ENCODE measurements at regions not wholly inside any gene's neighbourhood (a gene's known extent, or its start where the extent isn't known, plus 50 kb on each side); places are given as distances from the start of the nearest gene placed in this dataset.

GRCh38 chr7:12949060-12949931, 261.9 kb downstream of the ARL4A start:
- FAIRE-seq, result no peak

- FAIRE-seq, result no peak
Measured at GRCh38 chr7:12951397-12951801, 264.0 kb downstream of the ARL4A start.

- no peak for FAIRE-seq
Measured at GRCh38 chr7:12954380-12955033, 267.1 kb downstream of the ARL4A start.

- FAIRE-seq, result no peak
Measured at GRCh38 chr7:12957487-12957886, 270.1 kb downstream of the ARL4A start.

GRCh38 chr7:12961910-12962480, 274.6 kb downstream of the ARL4A start:
- FAIRE-seq, result no peak

- no peak for FAIRE-seq
Measured at GRCh38 chr7:12963435-12963834, 276.0 kb downstream of the ARL4A start.

- FAIRE-seq, result no peak
Measured at GRCh38 chr7:12964836-12965235, 277.4 kb downstream of the ARL4A start.

GRCh38 chr7:12965767-12966166, 278.3 kb downstream of the ARL4A start:
- no peak for FAIRE-seq

- FAIRE-seq, result no peak
Measured at GRCh38 chr7:12967322-12967721, 279.9 kb downstream of the ARL4A start.

- FAIRE-seq, result no peak
Measured at GRCh38 chr7:12968836-12969422, 281.5 kb downstream of the ARL4A start.

- FAIRE-seq, result no peak
Measured at GRCh38 chr7:12970626-12971025, 283.2 kb downstream of the ARL4A start.

GRCh38 chr7:12974451-12975166, 287.2 kb downstream of the ARL4A start:
- no peak for FAIRE-seq

GRCh38 chr7:12975412-12975811, 288.0 kb downstream of the ARL4A start:
- no peak for FAIRE-seq

- FAIRE-seq, result no peak
Measured at GRCh38 chr7:12979181-12979580, 291.7 kb downstream of the ARL4A start.

GRCh38 chr7:12982178-12982577, 294.7 kb downstream of the ARL4A start:
- FAIRE-seq, result no peak

- FAIRE-seq, result no peak
Measured at GRCh38 chr7:12984117-12984516, 296.7 kb downstream of the ARL4A start.

GRCh38 chr7:12985228-12985627, 297.8 kb downstream of the ARL4A start:
- no peak for FAIRE-seq

GRCh38 chr7:12985752-12986151, 298.3 kb downstream of the ARL4A start:
- no peak for FAIRE-seq

GRCh38 chr7:12987238-12987637, 299.8 kb downstream of the ARL4A start:
- FAIRE-seq, result no peak

- no peak for FAIRE-seq
Measured at GRCh38 chr7:12990440-12990839, 303.0 kb downstream of the ARL4A start.

GRCh38 chr7:12993025-12993424, 305.6 kb downstream of the ARL4A start:
- no peak for FAIRE-seq

- no peak for FAIRE-seq
Measured at GRCh38 chr7:12995912-12996469, 308.6 kb downstream of the ARL4A start.

GRCh38 chr7:13007331-13007730, 319.9 kb downstream of the ARL4A start:
- no peak for FAIRE-seq

Measured in TTC549 (cell line).